Gastroesophageal sphincter (tissue), 3 donors: ENCODE measurements at regions not wholly inside any gene's neighbourhood (a gene's known extent, or its start where the extent isn't known, plus 50 kb on each side); places are given as distances from the start of the nearest gene placed in this dataset.

ENCODE experiments used
- CTCF ChIP-seq, 4 experiments: fragments of 200-600 bp in 2 of 4; fragments of 450-650 bp in 2 of 4; sonication (generic) in 1 of 4; IDR thresholded peaks; one replicate each; pipeline ENCODE4 v1.5.1; 2017 to 2019; ENCODE audit warnings: antibody characterized with exemption in 4 of 4, mild to moderate bottlenecking in 2 of 4, moderate library complexity in 2 of 4
- EP300 ChIP-seq: sonication (generic); formaldehyde crosslinking; IDR thresholded peaks from one replicate; pipeline ENCODE4 v1.6.1; 2017; ENCODE audit warnings: antibody characterized with exemption, mild to moderate bottlenecking
- POLR2A ChIP-seq, 2 donors: fragments of 450-650 bp; IDR thresholded peaks; one replicate each; pipeline ENCODE4 v1.6.1; 2017; ENCODE audit warnings: antibody characterized with exemption in 2 of 2, mild to moderate bottlenecking in 2 of 2, moderate library complexity in 1 of 2
- POLR2AphosphoS5 ChIP-seq: sonication (generic); formaldehyde crosslinking; IDR thresholded peaks from one replicate; pipeline ENCODE4 v1.6.1; 2017; ENCODE audit warnings: antibody characterized with exemption

- no peak for TF ChIP-seq CTCF (IDR thresholded peaks at IDR 0.05)
- TF ChIP-seq POLR2A (IDR thresholded peaks at IDR 0.05): no peak
- no peak for TF ChIP-seq EP300
- no peak for TF ChIP-seq POLR2AphosphoS5
These were observed 1057.2 kb upstream of the TMEFF2 start for GRCh38 chr2:193251909-193252308.
